Endothelial cell of umbilical vein (primary cell): ENCODE measurements at regions not wholly inside any gene's neighbourhood (a gene's known extent, or its start where the extent isn't known, plus 50 kb on each side); places are given as distances from the start of the nearest gene placed in this dataset.

Experiments
- BruUV-seq: library from RNA; stranded (reverse); fragments of 400-500 nt; replicated peaks from 2 replicates; lab custom pipeline; 2021; lab: Mats Ljungman, UMichigan
- CTCF ChIA-PET: fragments of 300-600, 350-600 bp; sonication (Branson Sonifier 250); formaldehyde crosslinking; loops from one replicate; lab custom pipeline; 2021; ENCODE audit warnings: antibody characterized with exemption, inconsistent platforms; lab: Charles Lee
- POLR2A ChIA-PET: fragments of 300-600, 350-600 bp; sonication (Branson Sonifier 250); formaldehyde crosslinking; loops from one replicate; lab custom pipeline; 2021; ENCODE audit warnings: antibody characterized with exemption, inconsistent platforms; lab: Charles Lee
- DNase-seq: peaks from one replicate; pipeline ENCODE4 v3.0.0-alpha.2; 2011; ENCODE audit warnings: low read depth, low spot score
- FAIRE-seq: peaks from 2 replicates; lab custom pipeline; 2011; peaks lifted over from hg19 to GRCh38; lab: Jason Lieb, UNC
- H2AFZ ChIP-seq: 2 replicates; pipeline ENCODE4 v1.6.0; 2012; ENCODE audit warnings: low read depth, low read length, control low read depth, inconsistent platforms
- H3K27ac ChIP-seq: 2 replicates; pipeline ENCODE4 v1.5.1; 2011; ENCODE audit warnings: low read depth, mild to moderate bottlenecking, control low read depth, low read length, moderate library complexity; ENCODE audit not compliant: insufficient read depth
- H3K27me3 ChIP-seq, 2 experiments: 2 replicates each; pipeline versions ENCODE4 v1.6.0 to v1.6.1; 2011; ENCODE audit warnings: low read length in 2 of 2, mixed read lengths in 1 of 2; ENCODE audit not compliant: control insufficient read depth in 2 of 2, insufficient read depth in 2 of 2
- H3K36me3 ChIP-seq, 2 experiments: 2 replicates in 1 of 2; 3 replicates in 1 of 2; pipeline ENCODE4 v1.5.1; 2011; ENCODE audit warnings: low read length in 2 of 2, mild to moderate bottlenecking in 1 of 2, moderate library complexity in 1 of 2; ENCODE audit not compliant: control insufficient read depth in 2 of 2, insufficient read depth in 2 of 2; ENCODE audit errors: extremely low read depth in 1 of 2
- H3K4me1 ChIP-seq: 3 replicates; pipeline ENCODE4 v1.5.1; 2011; ENCODE audit warnings: mild to moderate bottlenecking, low read length; ENCODE audit not compliant: control insufficient read depth, insufficient read depth; ENCODE audit errors: extremely low read depth
- H3K4me2 ChIP-seq: 2 replicates; pipeline ENCODE4 v1.6.1; 2011; ENCODE audit warnings: low read length, control low read depth, mixed read lengths; ENCODE audit not compliant: insufficient read depth
- H3K4me3 ChIP-seq, 3 experiments: fragments of 200-600 bp in 1 of 3; sonication (generic), shearing (Covaris generic) in 1 of 3; replicated peaks in 1 of 3; 2 replicates each; pipeline ENCODE4 v1.5.1; 2011 to 2016; ENCODE audit warnings: control low read depth in 3 of 3, low read length in 3 of 3, mild to moderate bottlenecking in 2 of 3, inconsistent platforms in 1 of 3, low read depth in 1 of 3, moderate library complexity in 1 of 3; ENCODE audit not compliant: insufficient read depth in 1 of 3
- H3K79me2 ChIP-seq: 2 replicates; pipeline ENCODE4 v1.6.0; 2012; ENCODE audit warnings: low read length, inconsistent platforms; ENCODE audit not compliant: control insufficient read depth, insufficient read depth
- H3K9ac ChIP-seq: replicated peaks from 2 replicates; pipeline ENCODE3; 2011; ENCODE audit warnings: low read length, control low read depth; ENCODE audit not compliant: insufficient read depth; ENCODE audit errors: extremely low read depth
- H3K9me1 ChIP-seq: replicated peaks from 3 replicates; pipeline ENCODE4 v1.6.0; 2011; ENCODE audit warnings: mild to moderate bottlenecking, low read length; ENCODE audit not compliant: control insufficient read depth, insufficient read depth; ENCODE audit errors: extremely low read depth
- H3K9me3 ChIP-seq: replicated peaks from 2 replicates; pipeline ENCODE4 v1.5.1; 2012; ENCODE audit warnings: low read length, inconsistent platforms; ENCODE audit not compliant: control insufficient read depth, insufficient read depth
- H4K20me1 ChIP-seq: replicated peaks from 2 replicates; pipeline ENCODE3; 2011; ENCODE audit warnings: mild to moderate bottlenecking, low read length; ENCODE audit not compliant: control insufficient read depth, insufficient read depth; ENCODE audit errors: extremely low read depth
- EZH2 ChIP-seq: IDR thresholded peaks from 2 replicates; pipeline ENCODE4 v1.6.1; 2012; ENCODE audit warnings: borderline replicate concordance, low read depth, mild to moderate bottlenecking, moderate library complexity, low read length, inconsistent platforms; ENCODE audit not compliant: severe bottlenecking
- FOS ChIP-seq: IDR thresholded peaks from 2 replicates; pipeline ENCODE4 v1.6.1; 2011; ENCODE audit warnings: mild to moderate bottlenecking, low read length, moderate library complexity, borderline replicate concordance; ENCODE audit not compliant: insufficient read depth
- GATA2 ChIP-seq: IDR thresholded peaks from 2 replicates; pipeline ENCODE4 v1.7.0; 2011; ENCODE audit warnings: low read depth, mild to moderate bottlenecking, moderate library complexity, mixed read lengths, low read length; ENCODE audit not compliant: insufficient read length, insufficient read depth
- JUN ChIP-seq: IDR thresholded peaks from 2 replicates; pipeline ENCODE4 v1.6.1; 2011; ENCODE audit warnings: borderline replicate concordance, low read depth; ENCODE audit not compliant: insufficient read length, insufficient read depth
- MAX ChIP-seq: IDR thresholded peaks from 2 replicates; pipeline ENCODE4 v1.6.1; 2011; ENCODE audit not compliant: insufficient read depth, insufficient read length
- MYC ChIP-seq: IDR thresholded peaks from one replicate; pipeline ENCODE4 v1.6.1; 2011; ENCODE audit warnings: mild to moderate bottlenecking, low read depth, low read length
- POLR2A ChIP-seq: IDR thresholded peaks from 2 replicates; pipeline ENCODE4 v1.6.1; 2012; ENCODE audit warnings: low read depth, mild to moderate bottlenecking, control low read depth, low read length
- POLR2AphosphoS5 ChIP-seq: IDR thresholded peaks from 2 replicates; pipeline ENCODE4 v1.6.1; 2012; ENCODE audit warnings: low read depth, mild to moderate bottlenecking, control low read depth, low read length, moderate library complexity; ENCODE audit not compliant: insufficient read depth
- dilution Hi-C: fragments of 300-500 bp; cut with MboI; formaldehyde crosslinking; loops from one replicate; pipeline ENCODE4 v1.15.0; 2019; ENCODE audit warnings: low sequenced_read_pairs; ENCODE audit not compliant: extremely low pct_ligation_motif_present
- intact Hi-C: fragments of 100-400 bp; cut with micrococcal nuclease; formaldehyde crosslinking; loops from one replicate; pipeline ENCODE4 v1.10.0; 2022
- TF ChIP-seq, protein P1 (sequence below), 2 donors: IDR thresholded peaks; 1 replicate in 1 of 2; 2 replicates in 1 of 2; pipeline ENCODE4 v1.5.1; 2011; ENCODE audit warnings: low read length in 2 of 2, mild to moderate bottlenecking in 2 of 2, moderate library complexity in 2 of 2, control low read depth in 1 of 2, inconsistent platforms in 1 of 2, low read depth in 1 of 2; ENCODE audit not compliant: insufficient read depth in 1 of 2; ENCODE audit errors: extremely low read depth in 1 of 2

DNA sequence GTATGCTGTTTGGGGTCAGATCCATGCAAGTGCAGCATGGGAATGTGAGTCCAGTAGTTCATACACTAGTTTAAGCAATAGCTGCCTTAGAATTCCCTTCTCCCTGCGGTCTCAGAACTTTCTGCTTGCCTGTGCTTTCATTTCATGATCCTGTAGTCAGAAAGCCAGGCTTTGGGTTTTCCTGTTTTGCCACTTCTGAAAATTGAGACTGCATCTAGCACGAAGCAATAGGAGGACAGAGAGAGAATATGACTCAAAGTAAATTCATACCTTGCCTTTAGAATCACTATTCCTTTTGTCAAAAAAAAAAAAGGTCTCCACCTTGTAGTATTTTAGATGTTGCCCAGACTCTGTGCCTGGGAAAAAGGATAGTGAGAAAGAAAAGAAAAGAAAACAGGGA lies 161.2 kb upstream of the SNX7 start:
- Histone ChIP-seq H3K79me2 (no peaks in the 10 kb centered on the region), H3K4me2 (no peak overlapping the region), H3K36me3 (no peaks in the 10 kb centered on the region), H4K20me1 (no peaks in the 10 kb centered on the region), H3K4me3 (no peak overlapping the region), H2AFZ (no peak overlapping the region), H3K9me3 (no peaks in the 10 kb centered on the region), H3K4me1 (no peaks in the 10 kb centered on the region), H3K27ac (no peak overlapping the region), H3K27me3 (peaks cover 2 to 5% of the 10 kb centered on the region in 2 experiments), H3K9ac (no peak overlapping the region), H3K9me1 (no peaks in the 10 kb centered on the region)
- ChIA-PET CTCF (interaction anchor here (1.4 kb wide), 1 partner anchor 32 kb away, joined by 5 read pairs; no protein-coding TSS in a partner anchor), POLR2A (no interaction called here)
- FAIRE-seq (no peak), DNase-seq (no peak)
- TF ChIP-seq POLR2A: no peak
- no peak for TF ChIP-seq EZH2
- no peak for TF ChIP-seq JUN
- no peak for TF ChIP-seq FOS
- TF ChIP-seq POLR2AphosphoS5: no peak
- no TSS peak for BruUV-seq
- intact Hi-C loops (no loop called here), dilution Hi-C loops (no loop called here)

- Histone ChIP-seq H3K9me1 (no peaks in the 10 kb centered on the region), H3K27me3 (peaks cover 0 to 2% of the 10 kb centered on the region in 2 experiments), H2AFZ (no peak overlapping the region), H3K4me1 (no peaks in the 10 kb centered on the region), H3K4me2 (no peak overlapping the region), H3K9ac (no peak overlapping the region), H3K79me2 (no peaks in the 10 kb centered on the region), H3K36me3 (no peaks in the 10 kb centered on the region), H4K20me1 (no peaks in the 10 kb centered on the region), H3K27ac (no peak overlapping the region), H3K9me3 (no peaks in the 10 kb centered on the region), H3K4me3 (no peak overlapping the region)
- DNase-seq (no peak), FAIRE-seq (no peak)
- intact Hi-C loops: loop anchor here (10.0 kb wide), 1 partner anchor 1404 kb away; no protein-coding TSS in a partner anchor
- ChIA-PET CTCF (no interaction called here), POLR2A (no interaction called here)
- no TSS peak for BruUV-seq
- dilution Hi-C loops: no loop called here
- TF ChIP-seq JUN (no peak), FOS (no peak), POLR2A (no peak), MAX (no peak), GATA2 (no peak), EZH2 (no peak), MYC (no peak), POLR2AphosphoS5 (no peak)
- TF ChIP-seq, protein P1, sequence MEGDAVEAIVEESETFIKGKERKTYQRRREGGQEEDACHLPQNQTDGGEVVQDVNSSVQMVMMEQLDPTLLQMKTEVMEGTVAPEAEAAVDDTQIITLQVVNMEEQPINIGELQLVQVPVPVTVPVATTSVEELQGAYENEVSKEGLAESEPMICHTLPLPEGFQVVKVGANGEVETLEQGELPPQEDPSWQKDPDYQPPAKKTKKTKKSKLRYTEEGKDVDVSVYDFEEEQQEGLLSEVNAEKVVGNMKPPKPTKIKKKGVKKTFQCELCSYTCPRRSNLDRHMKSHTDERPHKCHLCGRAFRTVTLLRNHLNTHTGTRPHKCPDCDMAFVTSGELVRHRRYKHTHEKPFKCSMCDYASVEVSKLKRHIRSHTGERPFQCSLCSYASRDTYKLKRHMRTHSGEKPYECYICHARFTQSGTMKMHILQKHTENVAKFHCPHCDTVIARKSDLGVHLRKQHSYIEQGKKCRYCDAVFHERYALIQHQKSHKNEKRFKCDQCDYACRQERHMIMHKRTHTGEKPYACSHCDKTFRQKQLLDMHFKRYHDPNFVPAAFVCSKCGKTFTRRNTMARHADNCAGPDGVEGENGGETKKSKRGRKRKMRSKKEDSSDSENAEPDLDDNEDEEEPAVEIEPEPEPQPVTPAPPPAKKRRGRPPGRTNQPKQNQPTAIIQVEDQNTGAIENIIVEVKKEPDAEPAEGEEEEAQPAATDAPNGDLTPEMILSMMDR (IDR thresholded peaks at IDR 0.05; ENCODE audit: extremely low read depth in 1 of 2, insufficient read depth in 1 of 2, low read depth in 1 of 2, low read length in 2 of 2): no peak
Observed at GRCh38 chr1:98498651-98499050, 162.9 kb upstream of the SNX7 start.
